Nephron (organoid): ENCODE measurements at regions not wholly inside any gene's neighbourhood (a gene's known extent, or its start where the extent isn't known, plus 50 kb on each side); places are given as distances from the start of the nearest gene placed in this dataset.

ENCODE experiments used
- H3K27ac Mint-ChIP-seq, 3 experiments: 2 replicates each; pipeline ENCODE4 v1.8.0; 2020; ENCODE audit warnings: mixed read lengths in 3 of 3, mild to moderate bottlenecking in 2 of 3, moderate library complexity in 1 of 3
- H3K27me3 Mint-ChIP-seq: 2 replicates; pipeline ENCODE4 v1.8.0; 2021; ENCODE audit warnings: low read depth, mild to moderate bottlenecking, moderate library complexity, mixed read lengths
- H3K36me3 Mint-ChIP-seq: 2 replicates; pipeline ENCODE4 v1.8.0; 2020; ENCODE audit warnings: low read depth, mixed read lengths
- H3K4me1 Mint-ChIP-seq: 2 replicates; pipeline ENCODE4 v1.8.0; 2020; ENCODE audit warnings: mixed read lengths
- H3K4me3 Mint-ChIP-seq, 3 experiments: 2 replicates each; pipeline ENCODE4 v1.8.0; 2020; ENCODE audit warnings: mild to moderate bottlenecking in 3 of 3, mixed read lengths in 3 of 3, moderate library complexity in 2 of 3
- H3K9me3 Mint-ChIP-seq: 2 replicates; pipeline ENCODE4 v1.8.0; 2020; ENCODE audit warnings: mixed read lengths
- TF ChIP-seq, protein P1 (sequence below), 3 experiments: fragments of 200-600 bp; sonication (generic); IDR thresholded peaks; one replicate each; pipeline ENCODE4 v1.5.0; 2021; ENCODE audit warnings: antibody characterized with exemption in 3 of 3; ENCODE audit not compliant: unreplicated experiment in 3 of 3

DNA sequence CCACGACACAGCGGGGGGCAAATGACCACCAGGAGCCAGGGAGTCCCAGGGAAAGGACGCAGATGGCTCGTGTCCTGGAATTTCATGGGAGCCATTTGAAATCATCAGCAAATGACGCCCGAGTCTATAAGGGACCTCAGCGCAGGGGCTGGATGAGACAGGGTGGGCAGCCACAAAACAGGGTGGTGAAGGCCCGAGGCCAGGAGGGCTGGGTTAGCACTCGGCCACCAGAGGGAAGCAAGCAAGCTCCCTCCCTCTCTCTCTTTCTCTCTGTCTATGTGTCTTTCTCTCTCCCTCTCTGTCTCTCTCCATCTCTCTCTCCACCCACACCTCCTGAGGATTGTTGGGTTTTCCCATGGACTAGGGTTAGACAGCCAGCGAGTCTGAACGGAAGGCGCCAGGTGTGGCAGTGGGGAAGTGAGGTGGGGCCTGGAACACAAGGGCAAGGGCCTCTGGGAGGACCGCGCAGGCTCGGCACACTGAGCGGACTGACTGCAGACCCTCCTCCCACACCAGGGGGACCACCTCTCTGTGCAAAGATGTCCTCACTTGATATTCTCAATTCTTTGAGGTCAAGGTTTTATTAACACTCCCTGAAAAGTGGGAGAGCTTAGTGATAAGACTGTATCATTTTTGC lies 73.8 kb upstream of the TMPRSS2 start:
- Mint-ChIP-seq H3K4me3 (no peak overlapping the region), H3K36me3 (no peaks in the 10 kb centered on the region), H3K9me3 (peaks cover 19% of the 10 kb centered on the region), H3K27me3 (peaks cover 5% of the 10 kb centered on the region), H3K4me1 (no peaks in the 10 kb centered on the region), H3K27ac (no peak overlapping the region)
- TF ChIP-seq, protein P1, sequence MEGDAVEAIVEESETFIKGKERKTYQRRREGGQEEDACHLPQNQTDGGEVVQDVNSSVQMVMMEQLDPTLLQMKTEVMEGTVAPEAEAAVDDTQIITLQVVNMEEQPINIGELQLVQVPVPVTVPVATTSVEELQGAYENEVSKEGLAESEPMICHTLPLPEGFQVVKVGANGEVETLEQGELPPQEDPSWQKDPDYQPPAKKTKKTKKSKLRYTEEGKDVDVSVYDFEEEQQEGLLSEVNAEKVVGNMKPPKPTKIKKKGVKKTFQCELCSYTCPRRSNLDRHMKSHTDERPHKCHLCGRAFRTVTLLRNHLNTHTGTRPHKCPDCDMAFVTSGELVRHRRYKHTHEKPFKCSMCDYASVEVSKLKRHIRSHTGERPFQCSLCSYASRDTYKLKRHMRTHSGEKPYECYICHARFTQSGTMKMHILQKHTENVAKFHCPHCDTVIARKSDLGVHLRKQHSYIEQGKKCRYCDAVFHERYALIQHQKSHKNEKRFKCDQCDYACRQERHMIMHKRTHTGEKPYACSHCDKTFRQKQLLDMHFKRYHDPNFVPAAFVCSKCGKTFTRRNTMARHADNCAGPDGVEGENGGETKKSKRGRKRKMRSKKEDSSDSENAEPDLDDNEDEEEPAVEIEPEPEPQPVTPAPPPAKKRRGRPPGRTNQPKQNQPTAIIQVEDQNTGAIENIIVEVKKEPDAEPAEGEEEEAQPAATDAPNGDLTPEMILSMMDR (IDR thresholded peaks at IDR 0.05; ENCODE audit: unreplicated experiment in 3 of 3) = no peak

GRCh38 chr21:41580758-41581554 lies 73.0 kb upstream of the TMPRSS2 start:
- Mint-ChIP-seq H3K27ac (no peak overlapping the region), H3K4me1 (no peaks in the 10 kb centered on the region), H3K9me3 (peaks cover 22% of the 10 kb centered on the region), H3K4me3 (no peak overlapping the region), H3K27me3 (peaks cover 5% of the 10 kb centered on the region), H3K36me3 (no peaks in the 10 kb centered on the region)
- TF ChIP-seq, protein P1 (IDR thresholded peaks at IDR 0.05; ENCODE audit: unreplicated experiment in 3 of 3) = no peak

DNA sequence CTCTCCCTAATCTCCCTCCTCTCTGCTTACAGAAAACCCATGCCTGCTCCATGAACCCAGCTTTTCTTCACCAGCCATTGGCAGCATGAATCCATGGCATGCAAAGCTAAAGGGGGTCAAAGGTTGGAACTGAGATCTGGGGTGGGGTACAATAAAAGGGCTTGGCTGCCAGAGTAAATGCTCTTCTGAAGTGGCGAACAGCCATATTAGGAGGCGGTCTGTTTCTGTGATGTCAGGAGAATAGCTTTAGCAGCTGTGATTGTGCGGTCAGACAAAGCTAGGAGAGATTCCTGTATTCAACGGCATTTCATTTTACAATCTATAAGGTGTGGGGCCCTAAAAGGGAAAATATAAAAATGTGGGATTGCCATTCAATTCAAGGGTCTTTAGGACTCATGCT lies 71.7 kb upstream of the TMPRSS2 start:
- TF ChIP-seq, protein P1 (IDR thresholded peaks at IDR 0.05; ENCODE audit: unreplicated experiment in 3 of 3) = no peak
- Mint-ChIP-seq H3K4me3 (no peak overlapping the region), H3K27ac (no peak overlapping the region), H3K36me3 (no peaks in the 10 kb centered on the region), H3K27me3 (peaks cover 8% of the 10 kb centered on the region), H3K9me3 (peaks cover 28% of the 10 kb centered on the region), H3K4me1 (no peaks in the 10 kb centered on the region)

GRCh38 chr21:41578716-41579115 lies 70.8 kb upstream of the TMPRSS2 start:
- Mint-ChIP-seq H3K36me3 (no peaks in the 10 kb centered on the region), H3K27ac (no peak overlapping the region), H3K27me3 (peaks cover 8% of the 10 kb centered on the region), H3K9me3 (peaks cover 34% of the 10 kb centered on the region), H3K4me1 (no peaks in the 10 kb centered on the region), H3K4me3 (no peak overlapping the region)
- TF ChIP-seq, protein P1 (IDR thresholded peaks at IDR 0.05; ENCODE audit: unreplicated experiment in 3 of 3) = no peak

GRCh38 chr21:41578083-41578482 lies 70.1 kb upstream of the TMPRSS2 start:
- H3K27me3 Mint-ChIP-seq = peaks cover 8% of the 10 kb centered on the region
- no peak overlapping the region for H3K4me3 Mint-ChIP-seq
- TF ChIP-seq, protein P1 (IDR thresholded peaks at IDR 0.05; ENCODE audit: unreplicated experiment in 3 of 3) = no peak
- H3K9me3 Mint-ChIP-seq = peaks cover 34% of the 10 kb centered on the region
- no peak overlapping the region for H3K27ac Mint-ChIP-seq
- no peaks in the 10 kb centered on the region for H3K4me1 Mint-ChIP-seq
- no peaks in the 10 kb centered on the region for H3K36me3 Mint-ChIP-seq
